Transverse colon (tissue), 3 donors: ENCODE measurements at regions not wholly inside any gene's neighbourhood (a gene's known extent, or its start where the extent isn't known, plus 50 kb on each side); places are given as distances from the start of the nearest gene placed in this dataset.

Experiments
- POLR2A ChIP-seq: fragments of 450-650 bp; IDR thresholded peaks from one replicate; pipeline ENCODE4 v1.6.1; 2016; ENCODE audit warnings: antibody characterized with exemption, mild to moderate bottlenecking, moderate library complexity
- TF ChIP-seq, protein P1 (sequence below), 5 experiments: fragments of 200-600 bp in 3 of 5; fragments of 450-650 bp in 2 of 5; sonication (generic) in 3 of 5; IDR thresholded peaks; 1 replicate in 2 of 5; 2 replicates in 3 of 5; pipeline ENCODE4 v1.5.1; 2016 to 2017; ENCODE audit warnings: antibody characterized with exemption in 5 of 5, inconsistent platforms in 3 of 5, mild to moderate bottlenecking in 2 of 5, moderate library complexity in 1 of 5

DNA sequence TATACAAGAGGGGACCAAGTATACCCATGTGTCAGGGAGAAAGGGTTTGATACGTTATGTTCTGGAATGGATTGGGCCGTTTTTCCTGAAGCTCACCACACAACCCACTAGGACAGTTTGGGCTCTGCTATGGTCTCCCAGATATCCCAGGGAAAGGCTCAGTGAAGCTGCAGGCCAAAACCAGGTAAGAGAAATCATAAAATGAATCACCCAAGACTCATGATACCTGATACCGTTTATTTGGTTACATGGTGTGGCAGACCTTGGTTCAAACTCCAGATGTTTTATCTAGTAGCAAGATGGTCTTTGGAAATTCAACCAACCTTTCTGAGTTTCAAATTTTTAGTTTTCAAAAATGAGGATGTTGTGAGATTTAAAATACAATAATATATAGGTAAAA, 177.6 kb downstream of the C12orf75 start:
- TF ChIP-seq, protein P1, sequence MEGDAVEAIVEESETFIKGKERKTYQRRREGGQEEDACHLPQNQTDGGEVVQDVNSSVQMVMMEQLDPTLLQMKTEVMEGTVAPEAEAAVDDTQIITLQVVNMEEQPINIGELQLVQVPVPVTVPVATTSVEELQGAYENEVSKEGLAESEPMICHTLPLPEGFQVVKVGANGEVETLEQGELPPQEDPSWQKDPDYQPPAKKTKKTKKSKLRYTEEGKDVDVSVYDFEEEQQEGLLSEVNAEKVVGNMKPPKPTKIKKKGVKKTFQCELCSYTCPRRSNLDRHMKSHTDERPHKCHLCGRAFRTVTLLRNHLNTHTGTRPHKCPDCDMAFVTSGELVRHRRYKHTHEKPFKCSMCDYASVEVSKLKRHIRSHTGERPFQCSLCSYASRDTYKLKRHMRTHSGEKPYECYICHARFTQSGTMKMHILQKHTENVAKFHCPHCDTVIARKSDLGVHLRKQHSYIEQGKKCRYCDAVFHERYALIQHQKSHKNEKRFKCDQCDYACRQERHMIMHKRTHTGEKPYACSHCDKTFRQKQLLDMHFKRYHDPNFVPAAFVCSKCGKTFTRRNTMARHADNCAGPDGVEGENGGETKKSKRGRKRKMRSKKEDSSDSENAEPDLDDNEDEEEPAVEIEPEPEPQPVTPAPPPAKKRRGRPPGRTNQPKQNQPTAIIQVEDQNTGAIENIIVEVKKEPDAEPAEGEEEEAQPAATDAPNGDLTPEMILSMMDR (IDR thresholded peaks at IDR 0.05): no peak
- no peak for TF ChIP-seq POLR2A
